Neural progenitor cell (in vitro differentiated cells): ENCODE measurements at regions not wholly inside any gene's neighbourhood (a gene's known extent, or its start where the extent isn't known, plus 50 kb on each side); places are given as distances from the start of the nearest gene placed in this dataset.

Experiments used
- EZH2 ChIP-seq: fragments of 200-600 bp; sonication (generic); IDR thresholded peaks from 2 replicates; pipeline ENCODE4 v1.6.1; 2017; ENCODE audit warnings: antibody characterized with exemption, mild to moderate bottlenecking, moderate library complexity
- EZH2phosphoT487 ChIP-seq: fragments of 200-600 bp; sonication (generic); IDR thresholded peaks from 2 replicates; pipeline ENCODE4 v1.6.1; 2017; ENCODE audit warnings: antibody characterized with exemption
- TF ChIP-seq, protein P1 (sequence below): fragments of 200-600 bp; sonication (generic); IDR thresholded peaks from 2 replicates; pipeline ENCODE4 v1.5.1; 2017; ENCODE audit warnings: antibody characterized with exemption, mild to moderate bottlenecking

DNA sequence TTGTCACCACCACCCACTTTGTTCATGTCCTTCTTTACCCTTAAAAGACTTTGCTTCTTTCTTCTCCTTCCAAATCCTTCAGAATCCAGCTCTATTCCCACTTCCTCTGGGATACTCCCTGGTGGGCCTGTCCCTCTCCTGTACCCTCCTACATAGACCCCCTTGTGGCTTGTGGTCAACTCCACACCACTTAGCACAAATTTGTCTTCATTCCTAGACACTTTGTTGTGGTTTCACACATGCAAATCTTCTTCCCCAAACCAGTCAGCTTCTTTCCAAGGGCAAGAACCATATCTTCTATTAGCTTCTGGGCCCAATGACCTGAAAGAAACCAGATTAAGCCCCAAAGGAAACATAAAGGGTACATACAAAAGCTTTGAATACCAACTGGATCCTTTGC, 342.4 kb downstream of the TNS1 start:
- TF ChIP-seq, protein P1, sequence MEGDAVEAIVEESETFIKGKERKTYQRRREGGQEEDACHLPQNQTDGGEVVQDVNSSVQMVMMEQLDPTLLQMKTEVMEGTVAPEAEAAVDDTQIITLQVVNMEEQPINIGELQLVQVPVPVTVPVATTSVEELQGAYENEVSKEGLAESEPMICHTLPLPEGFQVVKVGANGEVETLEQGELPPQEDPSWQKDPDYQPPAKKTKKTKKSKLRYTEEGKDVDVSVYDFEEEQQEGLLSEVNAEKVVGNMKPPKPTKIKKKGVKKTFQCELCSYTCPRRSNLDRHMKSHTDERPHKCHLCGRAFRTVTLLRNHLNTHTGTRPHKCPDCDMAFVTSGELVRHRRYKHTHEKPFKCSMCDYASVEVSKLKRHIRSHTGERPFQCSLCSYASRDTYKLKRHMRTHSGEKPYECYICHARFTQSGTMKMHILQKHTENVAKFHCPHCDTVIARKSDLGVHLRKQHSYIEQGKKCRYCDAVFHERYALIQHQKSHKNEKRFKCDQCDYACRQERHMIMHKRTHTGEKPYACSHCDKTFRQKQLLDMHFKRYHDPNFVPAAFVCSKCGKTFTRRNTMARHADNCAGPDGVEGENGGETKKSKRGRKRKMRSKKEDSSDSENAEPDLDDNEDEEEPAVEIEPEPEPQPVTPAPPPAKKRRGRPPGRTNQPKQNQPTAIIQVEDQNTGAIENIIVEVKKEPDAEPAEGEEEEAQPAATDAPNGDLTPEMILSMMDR = no peak
- no peak for TF ChIP-seq EZH2
- TF ChIP-seq EZH2phosphoT487 = no peak
